ENCODE measurements at regions not wholly inside any gene's neighbourhood (a gene's known extent, or its start where the extent isn't known, plus 50 kb on each side); places are given as distances from the start of the nearest gene placed in this dataset.
"Not testable (repeated sequence)": the region's sequence is repeated elsewhere in the genome, so short reads cannot be mapped to it uniquely, and the experiment has no call there.

GRCh38 chr3:66642484-66642883 lies 141.7 kb upstream of the LRIG1 start:
- WGBS, 2 donors (ENCODE audit: low coverage in 1 of 2): 34 to 58% methylated on average over 3 of the region's 3 CpGs
- no peak for DNase-seq

GRCh38 chr3:66644549-66644948 lies 143.7 kb upstream of the LRIG1 start:
- no peak overlapping the region for H3K4me3 ChIP-seq
- H3K9me3 ChIP-seq: no peaks in the 10 kb centered on the region
- no peaks in the 10 kb centered on the region for H3K36me3 ChIP-seq
- DNase-seq: no peak
- TF ChIP-seq POLR2A (IDR thresholded peaks at IDR 0.05): no peak
- no peak for TF ChIP-seq POLR2AphosphoS5 (IDR thresholded peaks at IDR 0.05)
- TF ChIP-seq EP300 (IDR thresholded peaks at IDR 0.05; ENCODE audit: low read depth): no peak
- no peak for TF ChIP-seq CTCF (IDR thresholded peaks at IDR 0.05)
- in situ Hi-C loops (cut with MboI; ENCODE audit: low pct_ligation_motif_present in 1 of 4, low pct_unique_long_range_greater_than_20kb in 1 of 4, low sequenced_read_pairs in 3 of 4): no loop called here
- no peaks in the 10 kb centered on the region for H3K27me3 ChIP-seq
- intact Hi-C loops (cut with DNase I; ENCODE audit: low total_unique reads): no loop called here
- peaks cover 0 to 8% (median 0%) of the 10 kb centered on the region in 4 donors for H3K4me1 ChIP-seq
- no peak overlapping the region for H3K27ac ChIP-seq

More at GRCh38 chr3:66642484-66642883, 141.7 kb upstream of the LRIG1 start:
- Histone ChIP-seq H3K4me1 (peaks cover 0 to 8% (median 0%) of the 10 kb centered on the region in 4 donors), H3K27ac (peak overlapping the region in 2 of 4 donors; percentile 17 to 45), H3K27me3 (no peaks in the 10 kb centered on the region), H3K4me3 (no peak overlapping the region), H3K36me3 (no peaks in the 10 kb centered on the region), H3K9me3 (no peaks in the 10 kb centered on the region)
- no peak for TF ChIP-seq POLR2A (IDR thresholded peaks at IDR 0.05)
- no peak for TF ChIP-seq CTCF (IDR thresholded peaks at IDR 0.05)
- TF ChIP-seq POLR2AphosphoS5 (IDR thresholded peaks at IDR 0.05): no peak
- TF ChIP-seq EP300 (IDR thresholded peaks at IDR 0.05; ENCODE audit: low read depth): no peak
- in situ Hi-C loops (cut with MboI; ENCODE audit: low pct_ligation_motif_present in 1 of 4, low pct_unique_long_range_greater_than_20kb in 1 of 4, low sequenced_read_pairs in 3 of 4): no loop called here
- intact Hi-C loops (cut with DNase I; ENCODE audit: low total_unique reads): loop anchor here (2.0 kb wide), 1 partner anchor 72 kb away; no protein-coding TSS in a partner anchor

- no peak for DNase-seq
- Histone ChIP-seq H3K27me3 (no peaks in the 10 kb centered on the region), H3K27ac (no peak overlapping the region), H3K36me3 (no peaks in the 10 kb centered on the region), H3K9me3 (no peaks in the 10 kb centered on the region), H3K4me3 (no peak overlapping the region), H3K4me1 (no peaks in the 10 kb centered on the region)
- intact Hi-C loops (cut with DNase I; ENCODE audit: low total_unique reads) (no loop called here), in situ Hi-C loops (cut with MboI; ENCODE audit: low pct_ligation_motif_present in 1 of 4, low pct_unique_long_range_greater_than_20kb in 1 of 4, low sequenced_read_pairs in 3 of 4) (no loop called here)
- WGBS, 2 donors (ENCODE audit: low coverage in 1 of 2): 69 to 75% methylated on average over 1 of the region's 1 CpG
- TF ChIP-seq POLR2AphosphoS5 (IDR thresholded peaks at IDR 0.05): no peak
- TF ChIP-seq EP300 (IDR thresholded peaks at IDR 0.05; ENCODE audit: low read depth): no peak
- TF ChIP-seq CTCF (IDR thresholded peaks at IDR 0.05): no peak
- no peak for TF ChIP-seq POLR2A (IDR thresholded peaks at IDR 0.05)
Measured at GRCh38 chr3:66648975-66649374, 148.2 kb upstream of the LRIG1 start.

GRCh38 chr3:66651520-66651919 lies 150.7 kb upstream of the LRIG1 start:
- H3K27ac ChIP-seq; H3K36me3 ChIP-seq; intact Hi-C loops (cut with DNase I; ENCODE audit: low total_unique reads); H3K4me3 ChIP-seq; in situ Hi-C loops (cut with MboI; ENCODE audit: low pct_ligation_motif_present in 1 of 4, low pct_unique_long_range_greater_than_20kb in 1 of 4, low sequenced_read_pairs in 3 of 4); H3K9me3 ChIP-seq; H3K27me3 ChIP-seq; DNase-seq; H3K4me1 ChIP-seq: not testable (repeated sequence)
- 92% methylated on average over 24 of the region's 29 CpGs; no CpG with 5 or more reads in 1 of the 2 donors for WGBS, 2 donors (ENCODE audit: low coverage in 1 of 2)

- H3K4me1 ChIP-seq; H3K27me3 ChIP-seq; H3K4me3 ChIP-seq; DNase-seq; H3K27ac ChIP-seq; H3K36me3 ChIP-seq; in situ Hi-C loops (cut with MboI; ENCODE audit: low pct_ligation_motif_present in 1 of 4, low pct_unique_long_range_greater_than_20kb in 1 of 4, low sequenced_read_pairs in 3 of 4); intact Hi-C loops (cut with DNase I; ENCODE audit: low total_unique reads); H3K9me3 ChIP-seq: not testable (repeated sequence)
- WGBS, 2 donors (ENCODE audit: low coverage in 1 of 2): 94% methylated on average over 4 of the region's 4 CpGs; no CpG with 5 or more reads in 1 of the 2 donors
Measured at GRCh38 chr3:66652100-66652499, 151.3 kb upstream of the LRIG1 start.

All from transverse colon (tissue), 4 donors.